Pons (tissue), 1 donor: ENCODE measurements at regions not wholly inside any gene's neighbourhood (a gene's known extent, or its start where the extent isn't known, plus 50 kb on each side); places are given as distances from the start of the nearest gene placed in this dataset.

Experiments used
- DNase-seq: peaks from one replicate; pipeline ENCODE4 v3.0.0-alpha.2; 2016; ENCODE audit warnings: low spot score

- DNase-seq, result no peak
These were observed 73.1 kb upstream of the PDE1C start for GRCh38 chr7:32143301-32143700.

DNA sequence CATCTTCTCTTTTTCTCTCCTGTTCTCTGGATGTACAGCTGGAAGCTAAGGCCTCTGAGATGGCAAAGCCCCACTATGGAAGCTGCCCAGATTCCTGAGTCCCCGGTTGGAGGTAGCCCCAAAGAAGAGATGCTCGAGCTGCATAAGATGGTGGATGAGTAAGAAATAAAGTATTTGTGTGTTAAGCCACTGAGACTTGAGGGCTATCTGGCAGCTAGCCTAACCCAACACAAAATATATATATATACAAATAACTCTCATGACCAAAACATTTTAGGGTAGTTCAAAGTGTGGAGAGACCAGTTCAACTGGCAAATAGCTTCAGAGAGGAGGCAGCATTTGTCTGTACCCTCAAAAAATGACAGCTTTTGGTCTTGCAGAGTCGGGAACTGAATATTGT, 72.4 kb upstream of the PDE1C start:
- no peak for DNase-seq

- no peak for DNase-seq
These were observed 70.2 kb upstream of the PDE1C start for GRCh38 chr7:32140210-32140939.

DNA sequence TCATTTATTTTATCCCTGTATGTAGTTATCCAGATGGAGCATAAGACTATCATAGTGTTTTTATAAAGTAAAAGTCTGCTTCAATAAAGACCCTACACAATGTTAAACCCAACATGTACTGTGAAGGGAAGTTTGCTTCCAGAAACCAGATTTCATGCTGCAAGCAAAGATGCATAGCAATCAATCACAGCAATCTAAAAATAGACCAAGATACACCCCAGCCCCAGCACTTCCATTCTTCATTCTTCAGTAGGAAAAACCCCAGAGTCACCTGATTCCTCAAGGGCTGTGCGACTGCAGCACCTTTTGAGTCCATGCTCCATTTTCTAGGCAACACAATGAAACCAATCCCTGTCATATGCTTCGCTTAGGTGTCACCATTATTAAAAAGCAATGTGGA, 66.9 kb upstream of the PDE1C start:
- DNase-seq, result no peak

DNA sequence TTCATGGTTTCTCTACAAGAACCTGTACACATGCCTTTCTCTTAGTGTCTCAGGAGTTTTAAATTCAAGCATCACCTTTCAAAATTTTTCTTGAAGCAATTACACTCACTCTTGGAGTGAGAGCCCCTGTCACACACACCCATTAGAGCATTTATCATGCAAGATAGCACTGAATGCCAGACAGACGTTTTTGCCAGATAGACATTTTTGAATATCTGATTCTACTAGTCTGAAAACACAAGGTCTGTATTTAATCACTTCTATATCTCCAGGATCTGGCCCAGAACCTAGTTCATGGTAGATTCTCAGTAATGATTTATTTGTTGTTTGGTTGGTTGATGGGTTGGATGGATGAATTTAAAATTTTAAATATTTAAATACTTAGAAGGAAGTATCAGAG, 60.9 kb upstream of the PDE1C start:
- no peak for DNase-seq

DNA sequence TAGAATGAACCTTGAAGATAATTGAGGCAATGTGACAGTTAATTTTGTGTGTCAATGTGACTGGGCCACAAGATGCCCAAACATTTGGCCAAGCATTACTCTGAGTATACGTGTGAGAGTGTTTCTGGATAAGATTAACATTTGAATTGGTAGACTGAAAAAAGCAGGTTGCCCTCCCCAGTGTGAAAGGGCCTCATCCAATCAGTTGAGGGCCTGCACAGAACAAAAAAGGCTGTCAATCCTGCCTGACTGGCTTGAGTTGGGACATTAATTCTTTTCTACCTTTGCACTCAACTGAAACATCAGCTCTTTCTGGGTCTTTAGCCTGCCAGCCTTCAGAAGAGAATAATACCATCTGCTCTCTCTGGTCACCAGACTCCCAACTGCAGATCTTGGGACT, 56.6 kb upstream of the PDE1C start:
- no peak for DNase-seq
